ENCODE measurements at regions not wholly inside any gene's neighbourhood (a gene's known extent, or its start where the extent isn't known, plus 50 kb on each side); places are given as distances from the start of the nearest gene placed in this dataset.
A peak's percentile ranks its signal among the peaks of the same experiment; 100 is the strongest.

- TF ChIP-seq CTCF (conservative IDR thresholded peaks at IDR 0.05; ENCODE audit: control insufficient read depth, insufficient read depth, low read depth, low read length): no peak
- no peak overlapping the region for H3K4me3 ChIP-seq (ENCODE audit: control insufficient read depth, low read depth, low read length)
- DNase-seq (ENCODE audit: low read depth): peak; percentile 5
Measured at GRCh38 chr3:144677103-144677502, 705.5 kb downstream of the DIPK2A start.

- no peak for TF ChIP-seq CTCF (conservative IDR thresholded peaks at IDR 0.05; ENCODE audit: control insufficient read depth, insufficient read depth, low read depth, low read length)
- H3K4me3 ChIP-seq (ENCODE audit: control insufficient read depth, low read depth, low read length): no peak overlapping the region
Measured at GRCh38 chr3:144683065-144683464, 711.4 kb downstream of the DIPK2A start.

GRCh38 chr3:144687862-144688261, 716.2 kb downstream of the DIPK2A start:
- TF ChIP-seq CTCF (conservative IDR thresholded peaks at IDR 0.05; ENCODE audit: control insufficient read depth, insufficient read depth, low read depth, low read length): peak; percentile 6
- H3K4me3 ChIP-seq (ENCODE audit: control insufficient read depth, low read depth, low read length): no peak overlapping the region
- peak; percentile 6 for DNase-seq (ENCODE audit: low read depth)

More at GRCh38 chr3:144683065-144683464, 711.4 kb downstream of the DIPK2A start:
- DNase-seq (ENCODE audit: low read depth): no peak

- no peak overlapping the region for H3K4me3 ChIP-seq (ENCODE audit: control insufficient read depth, low read depth, low read length)
- TF ChIP-seq CTCF (conservative IDR thresholded peaks at IDR 0.05; ENCODE audit: control insufficient read depth, insufficient read depth, low read depth, low read length): no peak
- no peak for DNase-seq (ENCODE audit: low read depth)
Measured at GRCh38 chr3:144692488-144692887, 720.9 kb downstream of the DIPK2A start.

GRCh38 chr3:144708437-144708836, 736.8 kb downstream of the DIPK2A start:
- H3K4me3 ChIP-seq (ENCODE audit: control insufficient read depth, low read depth, low read length): no peak overlapping the region
- no peak for DNase-seq (ENCODE audit: low read depth)
- TF ChIP-seq CTCF (conservative IDR thresholded peaks at IDR 0.05; ENCODE audit: control insufficient read depth, insufficient read depth, low read depth, low read length): no peak

GRCh38 chr3:144737281-144737680, 765.7 kb downstream of the DIPK2A start:
- no peak for DNase-seq (ENCODE audit: low read depth)
- no peak for TF ChIP-seq CTCF (conservative IDR thresholded peaks at IDR 0.05; ENCODE audit: control insufficient read depth, insufficient read depth, low read depth, low read length)
- no peak overlapping the region for H3K4me3 ChIP-seq (ENCODE audit: control insufficient read depth, low read depth, low read length)

- no peak for DNase-seq (ENCODE audit: low read depth)
- no peak for TF ChIP-seq CTCF (conservative IDR thresholded peaks at IDR 0.05; ENCODE audit: control insufficient read depth, insufficient read depth, low read depth, low read length)
- H3K4me3 ChIP-seq (ENCODE audit: control insufficient read depth, low read depth, low read length): no peak overlapping the region
Measured at GRCh38 chr3:144743225-144743668, 771.6 kb downstream of the DIPK2A start.
